ENCODE measurements at regions not wholly inside any gene's neighbourhood (a gene's known extent, or its start where the extent isn't known, plus 50 kb on each side); places are given as distances from the start of the nearest gene placed in this dataset.

DNA sequence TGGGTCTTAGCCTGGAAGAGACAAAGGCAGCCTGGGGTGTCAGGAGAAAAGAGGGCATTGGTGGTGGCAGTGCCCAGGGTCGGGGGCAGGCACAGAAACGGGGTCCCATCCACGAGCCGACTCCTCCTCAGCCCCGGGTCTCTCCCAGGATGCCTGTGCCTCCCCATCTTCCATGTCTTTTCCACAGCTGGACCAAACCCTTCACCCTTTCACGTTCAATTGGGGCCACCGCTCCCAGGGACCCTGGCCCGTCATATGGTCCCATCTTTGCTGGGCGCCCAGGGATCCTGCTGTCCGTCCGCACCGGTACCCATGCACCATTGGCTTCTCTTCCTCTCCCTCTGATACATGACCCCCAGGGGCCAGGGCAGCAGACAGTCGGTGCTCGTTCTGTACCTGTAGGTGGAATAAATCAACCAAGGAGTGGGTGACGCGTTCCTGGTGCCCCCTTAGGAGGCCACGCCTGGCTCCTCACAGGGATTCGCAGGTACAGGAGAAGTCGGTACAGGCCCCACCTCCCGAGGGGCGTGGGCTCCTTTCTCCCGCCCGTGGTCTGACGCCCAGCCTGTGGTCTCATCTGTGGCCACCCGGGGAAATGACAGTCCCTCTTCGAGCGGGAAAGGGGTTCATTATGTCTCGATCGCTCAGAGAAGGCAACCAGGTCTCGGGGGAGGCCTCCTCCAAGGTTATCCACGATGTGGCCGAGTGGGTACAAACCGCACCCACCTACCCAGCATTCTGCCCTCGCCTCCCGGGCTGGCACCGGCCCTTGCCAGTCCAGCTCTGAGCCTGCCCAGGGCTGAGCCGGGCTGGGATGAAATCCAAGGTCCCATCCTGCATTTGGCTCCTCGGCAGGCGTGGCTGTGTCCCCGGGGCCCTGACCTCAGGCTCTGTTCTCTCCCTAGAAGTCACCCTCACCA, 1493.6 kb downstream of the BRD1 start:
- no peak for DNase-seq

DNA sequence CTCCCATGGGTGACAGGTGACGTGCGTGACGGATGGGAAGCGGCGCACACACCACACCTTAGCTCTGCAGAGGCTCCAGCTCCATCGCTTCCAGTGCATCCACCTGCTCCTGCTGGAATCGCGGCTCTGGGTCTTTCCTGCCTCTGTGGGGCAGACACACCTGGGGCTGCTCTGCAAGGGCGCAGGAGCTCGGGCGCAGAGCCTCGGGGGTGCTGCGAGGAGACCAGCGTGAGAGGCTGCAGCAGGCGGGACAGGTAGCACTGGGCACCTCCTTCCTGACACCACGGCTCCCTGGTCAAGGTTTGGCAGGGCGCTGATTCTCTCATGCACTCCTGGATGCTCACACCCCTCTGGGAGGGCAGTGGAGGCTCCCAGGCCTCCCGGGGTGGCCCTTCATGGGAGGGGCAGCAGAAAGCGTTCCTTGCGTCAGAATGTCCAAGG, 1494.3 kb downstream of the BRD1 start:
- no peak for DNase-seq

DNA sequence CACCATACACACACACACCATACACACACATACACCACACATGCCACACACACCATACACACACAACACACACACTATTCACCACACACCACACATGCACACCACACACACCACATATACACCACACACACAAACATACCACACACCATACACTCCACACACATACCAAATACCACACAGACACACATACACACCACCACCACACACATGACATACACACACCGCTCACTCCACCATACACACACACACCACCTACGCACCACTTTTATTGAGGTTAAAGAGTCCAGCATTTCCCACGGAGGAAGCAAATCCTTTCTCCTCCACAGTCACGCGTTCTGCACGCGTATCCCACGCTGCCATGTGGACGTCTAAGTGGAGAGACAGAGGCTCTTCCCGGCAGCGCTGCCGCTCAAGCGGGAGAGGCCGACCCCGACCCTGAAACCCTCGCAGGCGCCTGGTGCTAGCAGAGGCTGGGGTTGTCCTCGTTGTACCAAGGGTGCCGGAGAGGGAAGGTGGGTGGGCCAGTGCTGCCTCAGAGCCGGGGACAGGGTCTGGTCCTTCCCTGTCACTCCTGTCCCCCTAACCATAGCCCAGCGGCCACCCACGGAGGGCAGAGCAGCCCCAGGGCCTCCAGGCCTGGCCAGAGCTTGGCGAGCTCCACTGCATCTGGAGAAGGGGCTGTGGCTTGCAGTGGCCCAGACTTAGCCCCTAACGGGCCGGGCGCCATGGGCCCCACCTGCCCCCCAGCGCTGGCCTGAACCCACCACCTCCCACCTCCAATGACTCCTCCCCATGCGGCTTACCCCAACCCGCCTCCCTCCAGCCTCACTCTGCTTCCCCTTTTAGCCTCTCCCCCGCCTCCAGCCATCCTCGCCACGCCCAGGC, 1495.0 kb downstream of the BRD1 start:
- no peak for DNase-seq

DNA sequence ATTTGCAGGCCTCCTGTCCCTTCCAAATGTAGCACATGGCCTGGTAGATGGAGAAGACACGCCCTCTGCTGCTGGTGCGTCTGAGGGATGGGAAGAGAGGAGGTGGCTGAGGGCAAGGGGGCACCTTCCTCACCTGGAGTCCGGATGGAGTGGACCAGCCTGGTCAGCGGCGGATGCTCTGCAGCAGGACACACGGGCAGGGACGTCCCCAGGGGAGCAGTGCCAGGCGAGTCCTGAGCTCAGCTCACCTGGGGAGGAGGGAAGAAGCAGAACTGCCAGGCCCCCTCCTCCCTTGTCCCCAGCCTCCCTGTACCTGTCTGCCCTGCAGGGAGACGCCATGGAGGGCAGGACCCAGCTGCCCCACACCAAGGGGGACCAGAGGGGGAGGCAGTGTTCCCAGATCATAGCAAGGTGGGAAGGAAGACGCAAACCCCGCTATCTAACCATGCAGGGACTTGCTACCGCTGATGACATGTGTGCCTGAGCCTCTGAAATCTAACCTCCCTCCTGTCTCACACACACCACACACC, 1495.9 kb downstream of the BRD1 start:
- no peak for DNase-seq

DNA sequence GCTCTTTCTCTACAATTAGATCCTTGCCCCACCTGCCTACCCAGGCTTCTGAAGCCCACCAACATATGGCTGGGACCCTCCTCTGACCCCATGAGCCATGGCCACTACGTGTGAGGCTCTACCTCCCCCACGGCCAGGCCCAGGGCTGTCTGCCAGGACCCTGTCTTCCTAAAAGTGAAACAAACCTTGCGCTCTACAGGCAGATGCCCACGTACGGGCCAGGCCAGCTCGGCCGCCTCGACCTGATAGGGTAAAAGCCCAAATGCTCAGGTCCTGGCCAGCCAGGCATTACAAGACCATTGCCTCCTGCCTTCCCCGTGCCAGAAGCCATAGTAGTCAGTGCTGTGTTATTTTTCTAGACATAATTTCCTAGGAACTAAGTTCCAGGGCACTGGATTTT, 1496.4 kb downstream of the BRD1 start:
- DNase-seq: no peak

DNA sequence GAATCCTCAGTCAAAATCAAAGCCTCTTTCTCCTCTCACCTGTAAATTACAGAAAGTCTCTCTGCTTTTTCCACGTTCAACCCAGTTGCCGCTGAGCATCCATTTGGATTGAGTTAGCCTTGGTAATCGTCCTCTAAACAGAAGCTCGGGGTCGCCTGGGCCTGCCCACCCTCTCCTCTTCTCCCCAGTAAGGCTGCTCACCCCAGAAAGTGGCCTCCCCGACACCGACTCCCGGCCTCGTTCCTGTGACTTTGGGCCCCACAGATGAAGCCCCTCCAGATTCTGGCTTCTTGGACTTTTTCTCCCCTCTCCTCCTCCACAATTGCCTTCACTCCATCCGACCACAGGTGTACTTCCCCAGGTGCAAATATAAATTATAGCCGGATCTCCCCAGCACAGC, 1500.0 kb downstream of the BRD1 start:
- DNase-seq: no peak

DNA sequence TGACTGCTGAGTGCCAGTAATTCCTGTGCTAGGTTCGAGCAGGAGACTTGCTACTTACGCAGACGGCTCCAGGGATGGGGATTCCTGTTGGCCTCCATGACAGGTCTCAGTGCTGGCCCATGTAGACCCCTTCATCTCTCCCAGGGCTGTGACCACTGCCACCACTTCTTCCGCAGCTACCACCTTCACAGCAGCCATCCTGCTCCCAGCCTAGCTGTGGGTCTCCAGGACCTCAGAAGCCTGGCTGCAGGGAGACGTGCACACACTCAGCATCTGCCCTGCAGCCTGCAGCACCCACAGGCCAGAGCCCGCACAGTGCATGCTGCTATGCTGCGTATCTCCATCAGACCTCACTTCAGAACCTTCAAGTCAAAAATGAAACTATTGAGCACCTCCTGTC, 1503.9 kb downstream of the BRD1 start:
- DNase-seq: no peak

DNA sequence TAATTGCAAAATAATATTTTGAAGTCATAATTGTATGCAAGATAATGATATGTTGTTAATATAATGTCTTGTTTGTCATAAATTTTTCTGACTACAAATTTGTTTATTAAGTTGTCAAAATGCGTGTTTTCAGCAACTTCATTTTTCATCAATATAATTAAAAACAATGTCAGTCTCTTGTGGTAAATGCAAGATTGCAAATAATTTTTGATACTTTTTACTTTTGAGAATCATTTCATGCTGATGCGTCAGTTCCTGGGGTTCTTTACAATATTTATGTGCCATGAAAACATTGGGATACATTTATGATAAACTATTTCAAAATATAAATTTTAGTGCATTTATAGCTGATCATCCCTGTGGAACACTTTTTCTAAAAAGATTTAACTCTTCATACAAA, 1504.8 kb downstream of the BRD1 start:
- no peak for DNase-seq

DNA sequence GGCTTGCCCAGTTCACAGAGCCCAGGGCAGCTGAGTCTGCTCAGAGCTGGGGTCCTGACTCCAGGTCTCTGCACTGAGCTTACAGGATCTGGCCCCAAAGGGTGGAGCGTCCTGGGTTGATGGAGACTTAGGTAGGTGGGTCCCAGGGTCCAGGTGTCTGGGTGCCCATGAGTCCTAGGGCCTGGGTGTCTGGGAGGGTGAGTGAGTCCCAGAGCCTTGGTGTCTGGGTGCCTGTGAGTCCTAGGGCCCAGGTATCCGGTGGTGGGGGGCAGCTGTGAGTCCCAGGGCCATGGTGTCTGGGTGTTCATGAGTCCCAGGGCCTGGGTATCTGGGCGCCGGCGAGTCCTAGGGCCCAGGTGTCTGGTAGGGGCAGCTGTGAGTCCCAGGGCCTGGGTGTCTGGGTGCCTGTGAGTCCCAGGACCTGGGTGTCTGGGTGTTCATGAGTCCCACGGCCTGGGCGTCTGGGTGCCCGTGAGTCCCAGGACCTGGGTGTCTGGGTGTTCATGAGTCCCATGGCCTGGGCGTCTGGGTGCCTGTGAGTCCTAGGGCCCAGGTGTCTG, 1505.6 kb downstream of the BRD1 start:
- DNase-seq: no peak

DNA sequence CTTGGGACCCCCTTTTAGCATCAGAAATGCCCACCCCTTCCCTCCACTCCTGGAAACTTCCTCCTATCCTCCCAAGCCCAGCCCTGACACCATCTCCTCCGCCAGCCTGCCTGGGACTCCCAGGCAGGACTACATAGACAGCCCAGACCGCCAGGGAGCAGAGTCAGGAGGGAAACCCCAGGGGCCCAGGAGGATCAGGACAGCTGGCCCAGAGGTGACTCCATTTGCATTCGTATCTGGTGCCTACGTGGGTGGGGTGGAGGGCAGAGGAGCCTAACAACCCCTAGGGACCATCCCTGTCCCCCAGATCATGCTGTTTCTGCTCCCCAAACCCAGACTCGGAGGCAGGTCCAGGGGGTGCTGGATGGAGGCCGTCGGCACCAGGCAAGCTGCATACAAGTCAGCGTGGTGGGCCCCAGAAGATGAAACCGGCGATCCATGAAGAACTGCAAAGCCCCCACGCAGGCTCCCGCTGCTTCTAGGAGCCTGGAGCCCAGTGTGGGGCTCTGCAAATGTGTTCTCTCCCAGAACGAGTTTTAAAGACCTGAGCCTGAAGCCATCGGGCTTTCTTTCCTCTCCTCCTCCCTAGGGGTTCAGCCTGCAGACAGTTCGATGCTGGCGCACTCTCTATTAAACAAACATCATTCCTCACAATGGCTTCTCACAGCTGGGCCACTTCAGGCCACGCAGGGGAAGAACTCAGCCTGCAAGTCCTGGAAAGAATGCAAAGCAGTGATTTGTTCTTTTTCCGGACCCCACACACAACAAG, 1506.8 kb downstream of the BRD1 start:
- no peak for DNase-seq

DNA sequence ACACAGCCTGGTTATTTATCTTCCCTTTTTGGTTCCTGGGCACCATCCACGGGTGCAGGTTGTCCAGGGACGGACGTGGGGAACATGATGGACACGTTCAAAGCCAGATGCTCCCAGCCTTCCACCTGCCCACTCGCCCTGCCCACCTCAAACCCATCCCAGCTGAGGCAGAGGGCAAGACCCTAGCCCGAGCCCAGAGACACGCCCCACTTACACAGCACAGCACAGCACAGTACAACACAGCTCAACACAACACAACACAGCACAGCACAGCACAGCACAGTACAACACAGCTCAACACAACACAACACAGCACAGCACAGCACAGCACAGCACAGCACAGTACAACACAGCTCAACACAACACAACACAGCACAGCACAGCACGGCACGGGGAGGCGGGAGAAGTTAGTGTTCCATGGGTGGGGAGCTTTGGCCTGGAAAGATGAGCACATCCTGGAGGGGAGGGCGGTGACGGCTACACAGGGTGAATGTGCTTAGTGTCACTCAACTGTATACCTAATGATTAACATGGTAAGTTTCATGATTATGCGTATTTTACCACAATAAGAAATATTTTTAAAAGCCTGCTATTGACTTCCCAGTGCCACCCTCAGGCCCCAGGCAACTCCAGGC, 1507.5 kb downstream of the BRD1 start:
- DNase-seq: no peak

DNA sequence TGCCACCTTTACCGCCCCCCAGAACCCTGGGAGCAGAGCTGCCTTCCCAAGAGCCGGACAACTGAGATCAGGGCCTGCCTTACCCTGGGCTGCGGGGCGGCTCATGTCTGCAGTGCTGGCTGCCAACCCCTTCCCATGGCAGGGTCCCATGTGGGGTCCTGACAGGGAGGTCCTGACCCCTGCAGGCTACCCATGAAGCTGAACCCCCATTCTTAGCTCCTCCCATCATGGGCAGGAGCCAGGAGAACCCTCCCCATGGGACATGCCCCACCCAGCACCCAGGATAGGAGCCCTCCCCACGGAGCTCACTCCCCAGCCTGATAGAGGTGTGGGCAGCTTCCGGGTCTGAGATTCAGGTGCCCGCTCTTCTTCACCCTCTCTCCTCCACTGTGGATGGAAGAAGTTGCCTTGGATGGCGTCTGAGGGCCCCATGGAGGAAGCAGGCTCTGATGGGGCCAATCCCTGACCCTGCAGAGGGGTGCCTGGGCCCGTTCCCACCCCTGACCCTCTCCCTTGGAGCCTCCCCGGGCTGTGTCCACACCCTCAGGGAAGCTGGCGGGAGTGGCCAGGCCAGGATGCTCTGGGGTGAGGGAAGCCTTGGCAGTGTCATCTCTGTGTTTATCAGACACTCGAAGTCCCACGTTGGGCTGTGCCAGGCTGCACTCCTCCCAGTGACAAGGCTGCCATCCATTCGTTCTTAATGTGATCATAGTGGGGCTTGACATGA, 1508.2 kb downstream of the BRD1 start:
- no peak for DNase-seq

DNA sequence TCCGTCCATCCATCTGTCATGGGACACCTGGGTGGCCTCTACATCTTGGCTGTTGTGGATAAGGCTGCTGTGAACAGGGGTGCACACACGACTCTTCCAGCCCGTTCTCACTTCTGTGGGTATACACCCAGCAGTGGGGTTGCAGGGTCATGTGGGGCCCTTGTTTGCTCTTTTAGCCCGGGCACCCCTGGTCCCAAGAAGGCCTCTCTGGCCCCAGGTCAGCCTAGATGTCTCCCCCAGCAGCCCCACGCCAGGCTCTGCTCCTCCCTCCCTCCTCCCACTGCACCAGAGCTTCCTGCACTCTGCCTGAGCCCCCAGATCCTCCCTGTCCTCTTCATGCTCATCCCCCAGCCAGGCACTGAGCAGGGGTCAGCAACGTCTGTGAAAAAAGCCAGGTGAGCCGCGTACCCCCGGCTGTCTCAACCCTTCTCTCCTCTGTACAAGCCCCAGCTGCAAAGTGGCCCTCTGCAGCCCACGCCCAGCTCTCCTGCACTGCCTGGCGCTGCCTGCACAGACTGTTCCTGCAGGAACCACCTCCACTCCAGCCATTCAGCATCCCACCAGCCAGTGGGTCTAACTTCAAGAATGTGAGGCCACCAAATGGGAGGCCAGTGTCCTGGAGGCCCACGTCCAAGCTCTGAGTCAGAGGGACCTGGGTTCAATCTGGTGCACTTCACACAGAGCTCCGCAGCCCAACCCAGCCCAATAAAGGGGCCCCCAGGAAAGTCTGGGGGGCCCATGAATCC, 1508.9 kb downstream of the BRD1 start:
- no peak for DNase-seq

DNA sequence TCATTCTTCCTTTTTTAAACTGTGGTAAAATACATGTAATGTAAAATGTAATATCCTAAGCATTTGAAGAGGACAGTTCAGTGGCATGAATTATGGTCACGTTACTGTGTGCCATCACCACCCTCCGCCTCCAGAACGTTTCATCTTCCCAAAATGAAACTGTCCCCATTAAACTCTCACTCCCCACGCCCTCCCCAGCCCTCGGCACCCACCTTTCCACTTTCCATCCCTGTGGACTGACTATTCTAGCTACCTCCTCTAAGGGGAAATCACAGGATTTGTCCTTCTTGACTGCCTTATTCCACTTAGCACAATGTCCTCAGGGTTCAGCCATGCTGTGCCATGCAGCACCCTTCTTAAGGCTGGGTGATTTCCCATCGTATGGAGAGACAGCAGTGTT, 1509.5 kb downstream of the BRD1 start:
- DNase-seq: no peak

DNA sequence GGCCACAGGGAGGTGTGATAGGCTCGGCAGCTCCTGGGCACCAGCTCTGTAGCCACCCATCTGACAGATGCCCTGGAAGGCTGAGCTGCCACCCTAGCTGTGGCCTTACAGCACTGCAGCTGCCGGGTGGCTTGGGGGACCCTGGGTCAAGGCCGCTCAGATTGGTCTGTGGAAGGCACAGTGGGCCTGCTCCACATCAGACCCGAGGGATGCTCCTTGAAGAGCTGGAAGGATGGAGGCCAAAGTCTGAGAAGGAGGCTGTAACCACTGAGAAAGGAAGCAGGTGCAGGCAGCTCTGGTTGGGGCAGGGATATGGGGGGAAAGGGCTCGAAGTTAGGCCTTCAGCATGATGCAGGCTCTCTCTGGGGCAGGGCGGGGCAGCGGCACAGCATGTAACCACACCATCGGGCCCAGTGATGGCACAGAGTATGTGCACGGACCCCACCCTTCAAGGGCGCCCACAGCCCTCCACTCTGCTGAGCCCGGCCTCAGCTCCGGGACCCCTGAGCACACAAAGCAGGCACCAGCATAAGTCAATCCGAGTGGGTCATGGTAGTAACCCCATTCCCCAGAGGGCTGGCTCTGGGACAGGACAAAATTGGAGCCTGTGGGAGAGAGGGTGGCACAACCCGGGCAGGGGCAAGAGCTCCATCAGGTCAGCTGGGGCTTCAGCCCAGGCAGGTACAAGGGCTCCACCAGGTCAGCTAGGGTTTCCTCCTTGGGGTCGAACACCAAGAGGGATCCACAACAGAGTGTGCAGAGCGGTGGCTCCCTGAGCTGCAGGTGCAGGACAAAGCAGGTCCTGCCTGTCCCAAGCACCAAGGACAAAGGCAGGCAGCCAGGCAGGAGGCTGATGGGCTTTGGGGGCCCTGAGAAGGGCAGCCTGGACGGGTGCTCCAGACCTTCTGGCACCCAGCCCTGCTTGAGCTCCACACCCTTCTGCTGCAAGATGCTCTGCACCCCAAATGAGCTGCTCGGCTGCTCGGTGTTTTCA, 1511.1 kb downstream of the BRD1 start:
- no peak for DNase-seq

DNA sequence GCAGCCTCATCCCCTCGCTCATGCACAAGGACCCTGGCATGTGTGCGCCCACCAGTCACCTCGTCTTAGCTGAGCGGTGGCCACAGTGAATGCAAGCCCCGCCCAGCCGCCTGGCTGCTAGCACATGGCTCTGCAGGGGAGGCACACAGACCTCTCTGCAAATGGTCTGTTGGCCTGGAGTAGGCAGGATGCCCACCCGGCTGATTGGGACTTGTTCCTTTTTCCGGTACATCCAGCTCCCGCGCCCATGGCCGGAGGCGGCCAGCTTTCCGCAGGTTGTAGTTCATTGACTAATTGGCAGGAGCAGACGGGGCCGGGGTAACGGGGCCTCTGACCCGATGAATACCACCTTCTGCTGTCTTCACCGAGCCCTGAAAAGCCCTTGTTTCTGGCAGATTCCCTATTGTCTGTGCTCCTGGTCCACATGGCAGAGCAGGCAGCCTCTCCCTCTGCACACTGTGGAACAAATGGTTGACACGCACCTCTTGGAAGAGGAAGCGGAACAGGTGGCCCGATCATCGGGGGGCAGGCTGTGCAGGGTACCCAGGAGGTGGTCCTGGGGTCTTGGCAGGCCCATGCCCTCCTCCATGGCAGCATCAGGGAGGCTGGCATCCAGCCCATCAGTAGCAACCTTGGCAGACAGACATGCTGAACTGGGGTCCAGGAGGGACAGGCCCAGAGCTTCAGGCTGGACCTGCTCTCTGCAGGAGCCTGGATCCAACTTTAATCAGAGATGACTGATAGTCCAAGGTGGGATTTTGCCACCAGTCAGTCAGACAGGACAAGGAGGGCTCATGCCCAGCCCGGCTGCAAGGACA, 1512.0 kb downstream of the BRD1 start:
- no peak for DNase-seq

DNA sequence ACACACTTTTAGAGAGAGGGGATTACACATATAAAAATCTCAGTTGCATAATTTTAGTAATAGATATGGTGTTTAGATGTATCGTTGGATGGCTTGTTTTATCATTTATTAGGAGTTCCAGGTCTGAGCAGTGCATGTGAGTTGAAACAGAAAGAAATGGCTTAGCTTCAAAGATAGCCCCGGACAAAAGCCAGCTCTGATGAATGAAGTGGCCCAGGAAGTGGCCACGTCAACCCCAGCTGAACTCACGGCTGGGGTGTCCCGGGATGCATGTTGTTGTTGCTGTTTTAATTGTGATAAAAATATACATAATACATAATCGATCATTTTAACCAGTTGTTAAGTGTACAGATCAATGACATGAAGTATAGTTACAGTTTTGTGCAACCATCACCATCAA, 1513.6 kb downstream of the BRD1 start:
- no peak for DNase-seq

DNA sequence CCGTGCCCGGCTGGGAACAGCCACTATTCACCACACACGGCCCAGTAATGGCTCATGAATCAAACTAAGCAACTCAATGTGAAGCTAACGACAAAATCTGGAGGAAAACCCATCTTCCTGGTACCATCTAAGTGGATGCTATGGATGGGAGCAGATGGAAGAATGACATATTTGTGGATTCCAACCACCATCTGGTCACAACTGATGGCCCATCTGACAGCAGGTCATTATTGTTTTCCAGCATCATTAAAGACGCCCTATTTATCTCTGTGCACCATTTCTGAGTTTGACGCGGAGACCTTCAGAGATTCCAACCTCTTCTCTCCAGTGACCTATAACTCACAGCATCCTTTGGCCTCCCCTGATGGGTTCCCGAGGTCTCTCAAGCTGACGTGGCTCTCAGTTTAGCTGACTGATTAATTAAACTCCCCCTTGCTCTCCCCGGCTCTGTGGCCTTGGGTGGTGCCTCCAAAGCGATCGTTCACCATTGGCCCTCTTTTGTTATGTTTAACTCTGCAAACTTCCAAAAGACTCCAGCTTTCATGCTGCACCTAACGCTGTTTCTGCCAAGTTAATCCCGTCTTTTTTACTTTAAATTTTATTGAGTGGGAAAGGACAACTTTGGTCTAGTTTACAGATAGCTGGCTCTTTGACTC, 1514.4 kb downstream of the BRD1 start:
- no peak for DNase-seq

Data from NCI-H2171 (cell line).